GM12891 (cell line): ENCODE measurements at regions not wholly inside any gene's neighbourhood (a gene's known extent, or its start where the extent isn't known, plus 50 kb on each side); places are given as distances from the start of the nearest gene placed in this dataset.

Source experiments
- PAX5 ChIP-seq: IDR thresholded peaks from 2 replicates; pipeline ENCODE4 v1.6.1; 2011; ENCODE audit warnings: low read length, moderate library complexity, mild to moderate bottlenecking; ENCODE audit not compliant: insufficient read depth, severe bottlenecking
- POLR2A ChIP-seq: IDR thresholded peaks from 2 replicates; pipeline ENCODE4 v1.6.1; 2011; ENCODE audit warnings: low read depth, low read length, control low read depth
- POLR2AphosphoS5 ChIP-seq: IDR thresholded peaks from 2 replicates; pipeline ENCODE4 v1.6.1; 2011; ENCODE audit warnings: low read depth, low read length, control low read depth
- POU2F2 ChIP-seq: IDR thresholded peaks from 2 replicates; pipeline ENCODE4 v1.6.1; 2011; ENCODE audit warnings: low read depth, mild to moderate bottlenecking, control low read depth, low read length, moderate library complexity
- SPI1 ChIP-seq: IDR thresholded peaks from 2 replicates; pipeline ENCODE4 v1.6.1; 2011; ENCODE audit warnings: low read depth, low read length, control low read depth
- TAF1 ChIP-seq: IDR thresholded peaks from 2 replicates; pipeline ENCODE4 v1.6.1; 2011; ENCODE audit warnings: low read depth, low read length, control low read depth

DNA sequence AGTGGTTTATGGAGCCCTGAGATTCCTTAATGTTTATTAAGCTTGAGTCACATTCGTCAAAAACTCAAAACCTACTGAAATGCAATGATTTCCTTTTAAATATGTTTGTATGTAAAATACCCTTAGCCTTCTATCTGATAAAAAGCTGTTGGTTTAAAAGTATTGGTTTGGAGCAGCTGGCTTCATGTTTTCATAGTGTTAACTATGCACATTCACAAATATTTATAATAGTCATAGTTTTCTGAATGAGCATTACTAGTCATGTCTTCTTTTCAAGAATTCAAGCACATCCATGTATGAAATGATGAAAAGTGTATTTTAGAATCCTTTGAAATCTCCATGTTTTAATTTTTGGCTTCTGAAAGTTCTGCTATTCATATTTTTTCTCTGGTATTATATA, 558.6 kb downstream of the UTRN start:
- TF ChIP-seq POLR2A (no peak), POLR2AphosphoS5 (no peak), SPI1 (no peak), TAF1 (no peak), POU2F2 (no peak), PAX5 (no peak)
